ENCODE measurements at regions not wholly inside any gene's neighbourhood (a gene's known extent, or its start where the extent isn't known, plus 50 kb on each side); places are given as distances from the start of the nearest gene placed in this dataset.

DNA sequence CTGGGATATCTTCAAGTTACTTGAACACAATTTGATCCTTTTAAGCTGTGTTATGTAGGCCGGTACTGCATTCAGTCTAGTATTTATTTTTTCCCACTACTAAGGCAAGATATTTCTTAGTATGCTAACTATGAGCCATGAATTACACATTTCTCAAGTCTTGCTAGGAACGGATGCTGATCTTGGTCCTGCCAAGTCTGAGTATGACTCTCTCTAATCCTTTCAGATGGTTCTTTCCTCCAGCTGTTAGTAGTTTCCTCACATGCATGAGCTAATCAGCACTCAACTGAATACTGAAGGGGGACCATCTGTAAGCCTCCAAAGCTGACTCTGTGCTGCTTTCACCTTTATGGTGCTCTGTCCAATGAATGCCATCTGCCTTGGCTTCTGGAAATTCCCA is 460.3 kb downstream of the KCTD12 start:
- TF ChIP-seq POLR2A (IDR thresholded peaks at IDR 0.05) = no peak
- TF ChIP-seq, protein P1, sequence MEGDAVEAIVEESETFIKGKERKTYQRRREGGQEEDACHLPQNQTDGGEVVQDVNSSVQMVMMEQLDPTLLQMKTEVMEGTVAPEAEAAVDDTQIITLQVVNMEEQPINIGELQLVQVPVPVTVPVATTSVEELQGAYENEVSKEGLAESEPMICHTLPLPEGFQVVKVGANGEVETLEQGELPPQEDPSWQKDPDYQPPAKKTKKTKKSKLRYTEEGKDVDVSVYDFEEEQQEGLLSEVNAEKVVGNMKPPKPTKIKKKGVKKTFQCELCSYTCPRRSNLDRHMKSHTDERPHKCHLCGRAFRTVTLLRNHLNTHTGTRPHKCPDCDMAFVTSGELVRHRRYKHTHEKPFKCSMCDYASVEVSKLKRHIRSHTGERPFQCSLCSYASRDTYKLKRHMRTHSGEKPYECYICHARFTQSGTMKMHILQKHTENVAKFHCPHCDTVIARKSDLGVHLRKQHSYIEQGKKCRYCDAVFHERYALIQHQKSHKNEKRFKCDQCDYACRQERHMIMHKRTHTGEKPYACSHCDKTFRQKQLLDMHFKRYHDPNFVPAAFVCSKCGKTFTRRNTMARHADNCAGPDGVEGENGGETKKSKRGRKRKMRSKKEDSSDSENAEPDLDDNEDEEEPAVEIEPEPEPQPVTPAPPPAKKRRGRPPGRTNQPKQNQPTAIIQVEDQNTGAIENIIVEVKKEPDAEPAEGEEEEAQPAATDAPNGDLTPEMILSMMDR (IDR thresholded peaks at IDR 0.05) = no peak

All from testis (tissue), 2 donors.